HL-60 (cell line): ENCODE measurements at regions not wholly inside any gene's neighbourhood (a gene's known extent, or its start where the extent isn't known, plus 50 kb on each side); places are given as distances from the start of the nearest gene placed in this dataset.

Experiments
- CTCF ChIP-seq: IDR thresholded peaks from one replicate; pipeline ENCODE4 v1.5.1; 2011; ENCODE audit warnings: low read length, control low read depth, inconsistent platforms; ENCODE audit not compliant: insufficient read depth
- GABPA ChIP-seq: IDR thresholded peaks from 2 replicates; pipeline ENCODE4 v1.6.1; 2012; ENCODE audit warnings: low read depth
- POLR2AphosphoS5 ChIP-seq: IDR thresholded peaks from 2 replicates; pipeline ENCODE4 v1.6.1; 2012; ENCODE audit warnings: low read depth

- TF ChIP-seq CTCF (no peak), POLR2AphosphoS5 (no peak), GABPA (no peak)
Observed at GRCh38 chr2:22557406-22557805, 827.6 kb upstream of the KLHL29 start.
